HS-5 (cell line): ENCODE measurements at regions not wholly inside any gene's neighbourhood (a gene's known extent, or its start where the extent isn't known, plus 50 kb on each side); places are given as distances from the start of the nearest gene placed in this dataset.
"Not testable (repeated sequence)": the region's sequence is repeated elsewhere in the genome, so short reads cannot be mapped to it uniquely, and the experiment has no call there.

Experiments used
- DNase-seq: peaks from one replicate; pipeline ENCODE4 v3.0.0-alpha.2; 2012; ENCODE audit warnings: low read depth

DNA sequence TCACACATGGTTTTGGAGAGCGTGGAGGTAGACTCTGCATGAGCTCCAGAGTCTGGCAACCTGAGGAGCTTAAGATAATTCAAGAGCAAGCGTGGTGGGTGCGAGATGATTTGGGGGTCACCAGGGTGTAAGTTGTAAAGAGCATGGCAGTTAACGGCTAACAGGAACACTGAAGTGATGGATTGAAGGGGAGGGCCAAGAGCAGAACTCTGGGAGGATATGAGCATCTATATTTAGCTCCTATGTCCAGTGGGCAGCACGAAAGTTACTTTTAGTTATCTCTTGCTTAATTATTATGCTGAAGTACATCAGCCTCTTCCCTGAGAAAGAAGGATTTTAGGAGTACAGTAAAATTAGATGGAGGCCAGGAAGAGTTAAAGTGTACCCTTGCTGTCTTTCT lies 231.9 kb upstream of the HAND2 start:
- DNase-seq: no peak

DNA sequence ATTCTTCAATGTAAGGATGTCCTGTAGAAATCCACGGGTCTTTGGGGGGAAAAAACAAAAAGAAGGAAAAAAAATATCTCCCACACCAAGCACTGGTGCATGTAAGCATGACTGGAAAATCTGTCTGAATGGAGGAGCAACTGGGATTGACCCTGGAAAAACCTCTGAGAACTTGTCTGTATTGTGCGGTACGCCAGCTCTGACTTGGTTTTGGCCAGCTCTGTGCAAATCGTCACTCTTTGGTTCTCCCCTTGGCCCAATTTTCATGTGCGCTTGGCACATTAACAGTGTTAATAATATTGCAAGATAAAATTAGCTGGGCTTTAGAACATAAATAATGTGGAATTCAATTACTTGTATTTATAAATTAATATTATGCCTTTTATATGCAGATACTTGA lies 231.2 kb upstream of the HAND2 start:
- DNase-seq: no peak

DNA sequence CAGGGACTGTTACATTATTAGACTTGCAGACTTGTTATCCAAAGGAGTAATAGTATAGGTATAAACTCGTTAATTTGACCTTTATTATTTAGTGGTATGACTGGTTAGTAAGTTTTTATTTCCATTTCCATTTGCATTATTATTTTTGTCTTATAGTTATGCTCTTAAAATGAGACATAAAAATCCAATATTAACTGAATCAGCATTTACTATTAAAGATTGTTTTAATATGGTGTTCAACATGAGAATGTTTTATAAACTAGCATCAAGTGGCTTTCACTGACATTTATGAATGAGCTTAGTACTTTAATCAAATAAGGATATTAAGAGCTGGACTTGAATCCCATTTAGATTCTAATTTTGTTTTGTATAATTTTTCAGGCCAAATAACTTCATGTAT lies 228.1 kb upstream of the HAND2 start:
- DNase-seq: no peak

DNA sequence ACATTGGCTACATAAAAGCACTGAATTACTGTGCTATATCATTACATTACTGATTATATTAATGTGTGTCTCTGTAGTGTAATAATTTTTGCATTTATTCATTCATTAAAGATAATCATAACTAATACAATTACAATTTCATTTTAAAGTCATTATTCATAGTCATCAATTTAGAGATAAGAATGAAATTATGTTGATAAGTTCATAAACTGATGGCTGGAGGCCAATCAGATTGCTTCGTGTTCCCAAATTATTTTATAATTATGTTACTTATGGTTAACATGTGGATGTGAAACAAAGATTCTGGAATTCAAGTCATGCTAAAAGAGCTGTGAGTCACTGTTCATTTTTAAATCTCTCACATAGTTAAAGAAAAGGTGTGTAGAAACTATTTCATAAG lies 223.4 kb upstream of the HAND2 start:
- no peak for DNase-seq

DNA sequence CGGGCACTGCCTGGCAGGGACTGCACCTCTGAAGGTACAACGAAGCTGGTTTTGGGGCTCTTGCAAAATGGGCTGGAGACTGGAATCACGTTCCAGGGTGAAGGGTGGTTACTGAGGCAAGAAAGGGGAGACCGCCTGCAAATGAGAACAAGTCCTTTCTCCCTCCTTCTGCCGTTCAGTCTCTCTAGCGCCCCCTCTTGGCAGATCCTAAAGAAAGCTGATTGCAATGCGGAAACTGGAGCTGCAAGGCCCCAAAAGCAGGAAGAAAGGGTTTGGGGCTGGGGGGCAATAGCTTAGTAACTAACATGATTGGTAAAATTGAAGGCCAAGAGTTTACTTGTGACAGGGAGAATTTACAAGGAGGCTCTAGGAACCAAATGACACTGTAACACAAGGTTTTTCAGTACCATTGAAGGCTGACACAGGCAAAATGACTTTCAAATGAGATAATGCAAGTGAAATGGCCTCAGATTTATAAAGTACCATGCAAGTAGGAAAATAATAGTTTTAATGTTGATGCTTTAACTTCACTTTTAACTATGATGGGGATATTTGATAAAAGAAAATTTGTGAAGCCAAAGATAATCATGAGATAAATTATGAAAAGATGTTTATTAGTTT lies 222.7 kb upstream of the HAND2 start:
- DNase-seq: no peak

DNA sequence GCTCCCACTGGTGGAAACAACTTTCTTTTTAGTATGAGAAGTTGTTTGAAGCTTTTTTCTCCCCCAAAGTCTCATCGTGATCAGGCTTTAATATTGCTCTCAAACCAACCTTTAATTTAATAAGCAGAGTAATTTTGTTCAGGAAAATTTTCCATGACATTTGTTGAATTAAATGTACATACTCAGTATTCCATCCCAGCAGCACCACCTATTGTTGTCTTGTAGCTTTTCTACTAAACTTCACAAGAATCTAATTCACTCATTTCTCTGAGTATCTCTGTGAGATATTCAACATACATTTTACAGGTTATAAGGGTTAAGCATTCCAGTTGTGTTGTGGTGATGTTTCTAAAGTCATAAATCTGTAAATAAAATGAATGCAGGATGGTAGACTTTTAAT lies 218.3 kb upstream of the HAND2 start:
- no peak for DNase-seq

DNA sequence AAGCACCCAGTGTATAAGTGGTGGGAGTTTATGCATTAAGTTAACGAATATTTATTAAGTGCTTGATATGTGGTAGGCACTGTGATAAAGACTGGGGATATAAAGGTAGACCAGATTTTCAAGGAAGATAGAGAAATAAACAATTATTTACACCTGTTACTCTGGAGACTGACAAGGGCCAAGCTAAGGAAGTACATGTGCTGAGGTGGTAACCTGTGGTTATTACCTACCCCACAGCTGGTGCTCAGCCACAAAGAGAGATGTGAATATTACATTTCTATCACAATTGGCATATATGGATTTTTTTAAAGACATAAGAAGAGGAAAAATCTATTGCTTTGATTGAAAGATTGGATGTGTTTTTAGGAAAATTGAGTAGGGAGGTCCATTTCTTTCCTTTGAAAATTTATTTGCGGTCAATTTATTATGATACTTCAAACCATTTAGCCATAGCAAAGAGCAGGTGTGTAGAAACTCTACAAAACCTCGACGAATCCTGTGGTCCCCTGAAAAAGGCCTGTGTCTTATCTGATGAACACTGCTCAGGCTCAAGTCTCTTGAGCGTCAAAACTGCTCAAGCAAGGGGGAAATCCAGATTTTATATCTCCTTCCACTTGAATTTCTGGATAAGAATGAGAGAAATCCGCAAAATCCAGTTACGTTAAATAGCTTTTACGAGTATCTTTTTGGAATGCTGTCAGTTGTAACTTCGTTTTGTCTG lies 217.7 kb upstream of the HAND2 start:
- no peak for DNase-seq

DNA sequence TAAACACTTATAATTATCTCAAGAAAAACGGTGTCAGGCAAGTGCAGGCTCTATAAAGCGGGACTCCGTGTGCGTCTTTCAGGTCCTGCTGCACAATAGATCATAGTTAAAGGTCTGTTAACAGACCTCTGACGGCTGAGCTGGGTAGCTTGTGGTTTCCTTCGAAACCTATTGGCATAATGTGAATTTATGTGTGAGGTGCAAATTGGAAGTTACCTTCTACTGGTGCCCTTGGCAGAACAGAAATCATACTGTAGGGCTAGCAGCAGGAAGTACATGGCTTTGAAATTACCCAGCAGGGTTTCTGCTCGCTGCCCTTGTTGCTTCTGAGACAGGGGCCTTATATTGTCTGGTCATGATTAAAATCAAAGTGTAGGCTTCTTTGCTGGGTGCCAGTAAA lies 216.4 kb upstream of the HAND2 start:
- DNase-seq: no peak

DNA sequence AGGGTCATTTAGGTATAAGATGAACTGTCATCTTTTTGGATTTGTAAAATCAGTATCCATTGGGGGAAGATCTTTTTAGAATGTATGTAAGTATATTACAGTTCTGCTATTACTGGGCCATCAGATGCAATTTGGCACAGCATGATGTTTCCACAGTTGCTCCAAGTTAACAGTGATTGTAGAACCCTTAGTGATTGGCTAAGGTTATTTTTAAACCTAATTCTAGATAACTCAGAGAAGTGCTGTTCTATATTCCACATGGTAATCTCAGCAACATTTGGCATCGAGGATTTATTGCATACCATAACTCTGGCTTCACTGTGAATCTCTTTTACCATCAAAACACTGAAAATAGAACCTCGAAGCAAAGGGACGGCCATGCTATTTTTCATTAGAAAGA lies 215.7 kb upstream of the HAND2 start:
- no peak for DNase-seq

DNA sequence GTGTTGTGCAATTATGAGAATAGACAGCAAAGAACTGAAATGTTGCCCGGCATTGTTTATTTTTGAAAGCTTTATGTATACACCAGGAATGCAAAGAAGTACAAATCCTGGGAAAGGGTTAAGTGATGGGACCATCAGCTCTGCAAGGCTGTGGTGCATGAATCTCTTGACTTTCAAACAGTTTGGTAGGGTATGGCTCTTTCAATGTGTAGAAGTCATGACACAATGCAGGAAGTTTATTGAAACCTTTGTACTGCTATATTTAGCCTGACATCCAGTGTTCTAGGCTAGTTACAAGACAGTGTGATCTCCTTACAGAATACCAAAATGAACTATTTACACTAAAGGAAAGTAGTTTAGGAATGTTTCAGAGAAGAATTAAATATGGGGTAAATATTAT lies 206.8 kb upstream of the HAND2 start:
- DNase-seq: no peak

DNA sequence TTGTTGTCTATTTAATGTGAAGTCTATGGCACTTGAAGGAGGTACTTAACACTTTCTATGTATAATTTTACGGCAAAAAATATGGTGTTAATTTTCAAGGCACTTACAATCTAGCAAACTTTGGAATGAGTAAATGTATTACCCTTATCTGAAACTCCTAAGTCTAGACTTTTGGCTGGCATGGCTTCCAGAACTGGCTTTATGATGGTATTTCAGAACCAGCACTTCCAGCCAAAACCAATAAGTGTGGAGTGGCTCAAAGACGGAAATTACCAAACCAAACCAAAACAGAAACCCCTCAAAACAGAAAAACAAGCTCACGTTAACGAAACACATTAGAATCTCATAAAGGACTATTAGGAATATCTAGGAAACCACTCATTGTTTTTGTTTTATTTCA lies 205.6 kb upstream of the HAND2 start:
- DNase-seq: no peak

DNA sequence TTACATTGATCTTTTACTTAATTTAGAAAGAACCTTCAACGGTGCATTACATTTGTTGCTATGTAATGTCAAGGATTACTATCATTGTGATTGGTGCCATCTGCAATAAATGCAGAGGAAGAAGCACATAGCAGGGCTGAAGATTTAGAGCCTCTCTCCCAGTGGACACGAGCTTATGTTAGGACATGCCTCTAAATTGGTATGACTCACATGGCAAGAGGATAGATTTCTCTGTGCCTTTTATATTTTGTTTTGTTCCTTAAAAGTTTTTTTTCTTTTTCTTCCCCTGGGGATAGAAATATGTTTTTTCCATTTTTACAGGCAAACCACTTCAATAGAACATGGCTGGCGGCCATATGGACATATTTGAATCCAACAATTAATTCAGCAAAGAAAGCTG lies 205.0 kb upstream of the HAND2 start:
- DNase-seq: no peak

DNA sequence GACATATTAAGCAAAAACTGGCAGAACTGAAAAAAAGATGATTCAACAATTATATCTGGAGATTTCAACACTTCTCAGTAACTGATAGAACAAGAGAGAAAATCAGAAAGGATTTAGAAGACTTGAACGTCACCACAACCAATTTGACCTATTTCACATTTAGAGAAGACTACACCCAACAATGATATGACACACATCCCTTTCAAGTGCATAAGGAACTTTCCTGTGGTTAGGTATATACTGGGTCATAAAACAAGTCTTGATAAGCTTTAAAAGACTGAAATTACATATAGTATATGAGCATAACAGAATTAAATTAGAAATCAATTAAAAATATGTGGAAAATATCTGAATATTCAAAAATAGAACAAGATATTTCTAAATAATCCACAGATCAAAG lies 201.2 kb upstream of the HAND2 start:
- no peak for DNase-seq

DNA sequence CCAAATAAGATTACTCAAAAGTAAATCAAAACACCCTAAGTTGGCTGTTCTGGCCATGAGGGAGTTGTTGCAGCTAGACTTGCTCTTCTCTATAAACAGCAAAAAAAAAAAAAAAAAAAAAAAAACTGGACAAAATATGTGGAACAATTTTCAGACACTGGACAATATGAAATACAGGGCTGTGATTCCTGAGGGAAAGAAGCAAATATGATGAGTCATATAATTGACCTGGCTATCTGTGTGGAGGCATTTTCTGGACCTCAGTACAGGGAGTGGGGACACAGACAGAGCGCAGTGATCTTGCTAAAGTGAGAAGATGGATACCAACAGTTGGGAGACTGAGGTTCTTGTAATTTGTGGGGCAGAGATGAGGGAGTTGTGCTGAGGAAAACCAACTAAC lies 192.0 kb upstream of the HAND2 start:
- no peak for DNase-seq

DNA sequence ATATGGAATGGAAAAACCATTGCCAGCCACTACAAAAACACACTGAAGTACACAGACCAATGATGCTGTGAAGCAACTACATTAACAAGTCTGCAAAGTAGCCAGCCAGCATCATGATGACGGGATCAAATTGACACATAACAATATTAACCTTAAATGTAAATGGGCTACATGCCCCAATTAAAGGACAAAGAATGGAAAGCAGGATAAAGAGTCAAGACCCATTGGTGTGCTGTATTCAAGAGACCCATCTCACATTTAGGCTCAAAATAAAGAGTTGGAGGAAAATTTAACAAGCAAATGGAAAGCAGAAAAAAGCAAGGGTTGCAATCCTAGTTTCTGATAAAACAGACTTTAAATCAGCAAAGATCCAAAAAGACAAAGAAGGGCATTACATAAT lies 188.5 kb upstream of the HAND2 start:
- not testable (repeated sequence) for DNase-seq

DNA sequence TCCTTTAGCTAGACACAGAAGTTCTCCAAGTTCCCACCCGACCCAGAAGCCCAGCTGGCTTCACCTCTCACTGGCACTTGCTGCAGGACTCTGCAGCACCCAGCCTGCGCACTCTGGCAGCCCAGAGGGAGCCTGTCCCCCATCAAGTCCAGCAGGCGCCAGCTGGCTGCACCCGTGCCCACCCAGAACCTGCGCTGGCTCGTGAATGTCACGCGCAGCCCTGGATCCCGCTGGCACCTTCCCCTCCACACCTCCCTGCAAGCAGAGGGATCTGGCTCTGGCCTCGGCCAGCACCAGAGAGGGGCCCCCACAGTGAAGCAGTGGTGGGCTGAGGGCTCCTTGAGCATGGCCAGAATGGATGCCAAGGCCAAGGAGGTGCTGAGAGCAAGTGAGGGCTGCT lies 187.6 kb upstream of the HAND2 start:
- no peak for DNase-seq

DNA sequence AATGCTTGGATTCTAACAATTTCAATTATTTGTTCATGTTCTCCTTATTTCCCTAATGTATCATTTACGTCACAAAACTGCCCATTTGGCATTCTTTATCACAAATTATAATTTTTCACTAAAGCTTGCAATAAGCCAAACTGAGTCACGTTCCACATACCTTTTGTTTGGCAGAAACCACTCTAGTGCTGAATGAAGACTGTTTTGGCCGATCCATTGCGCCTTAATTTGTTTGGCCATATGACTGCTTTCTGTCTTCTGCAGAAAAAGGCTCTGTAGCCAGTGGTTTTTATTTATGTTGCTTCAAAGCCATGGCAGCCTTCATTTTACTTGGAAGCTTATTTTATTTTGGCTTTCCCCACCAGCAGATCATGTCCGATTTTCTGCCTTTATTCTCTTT lies 184.4 kb upstream of the HAND2 start:
- DNase-seq: no peak

DNA sequence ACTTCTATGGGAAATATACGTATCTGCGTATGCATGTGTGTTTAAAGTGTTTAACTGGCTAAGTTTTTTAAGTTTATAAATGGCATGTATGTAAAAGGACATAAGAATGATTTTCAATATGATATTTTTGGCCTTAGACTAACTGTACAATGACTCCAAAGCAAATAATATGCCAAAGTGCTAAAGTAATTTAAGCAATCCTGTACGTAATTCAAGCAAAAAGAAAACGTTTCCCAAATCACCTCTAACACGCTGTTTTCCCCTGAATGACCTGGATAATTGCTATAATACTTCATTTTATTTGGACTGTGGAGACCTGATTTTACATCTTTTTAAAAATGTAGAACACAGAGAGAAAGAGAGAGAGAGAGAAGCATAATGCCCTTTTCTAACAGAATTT lies 183.0 kb upstream of the HAND2 start:
- no peak for DNase-seq

DNA sequence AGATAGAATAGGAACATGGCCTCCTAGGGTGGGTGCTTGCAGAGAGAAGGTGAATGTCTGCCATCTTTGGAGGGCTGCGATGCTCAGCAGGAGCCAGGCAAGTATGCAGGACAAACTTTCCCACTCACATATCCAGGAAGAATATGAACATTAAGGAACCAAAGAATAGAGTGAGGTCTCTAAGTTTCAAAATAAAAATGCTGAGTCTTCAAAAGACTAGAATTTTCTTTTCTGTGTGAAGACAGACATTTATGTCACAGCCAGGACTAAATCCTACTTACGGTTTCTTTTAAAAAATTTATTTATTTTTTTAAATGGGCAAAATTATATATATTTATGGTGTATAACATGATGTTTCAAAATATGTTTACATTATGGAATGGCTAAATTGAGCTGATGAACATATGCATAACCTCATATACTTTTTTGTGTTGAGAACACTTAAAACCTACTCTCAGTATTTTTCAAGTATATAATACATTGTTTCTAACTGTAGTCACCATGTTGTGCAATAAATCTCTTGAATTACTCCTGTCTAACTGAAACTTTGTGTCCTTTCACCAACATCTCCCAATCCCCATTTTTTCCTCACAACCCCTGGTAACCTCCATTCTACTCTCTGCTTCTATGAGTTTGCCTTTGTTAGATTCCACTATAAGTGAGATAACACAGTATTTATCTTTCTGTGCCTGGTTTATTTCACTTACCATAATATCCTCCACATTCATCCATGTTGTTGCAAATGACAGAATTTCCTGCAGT lies 177.8 kb upstream of the HAND2 start:
- DNase-seq: no peak

DNA sequence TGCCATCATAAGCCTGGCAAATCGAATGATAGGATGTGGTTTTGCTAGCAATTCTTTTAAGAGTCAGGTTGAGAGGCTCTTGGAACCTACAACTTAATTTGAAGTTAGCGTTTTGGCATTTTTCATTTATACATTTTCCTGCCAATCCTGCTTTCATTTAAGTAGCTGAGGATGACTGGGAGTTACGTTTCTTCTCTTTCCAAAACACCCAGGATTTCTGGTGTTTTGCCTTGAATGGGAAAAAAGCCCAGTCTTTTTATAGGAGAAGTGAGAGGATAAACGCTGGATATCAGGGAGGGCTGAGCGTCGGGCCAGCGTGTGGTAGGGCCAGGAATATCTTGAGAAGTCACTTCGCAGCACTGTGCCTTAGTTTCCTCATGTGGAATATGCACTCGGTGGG lies 174.2 kb upstream of the HAND2 start:
- DNase-seq: no peak

DNA sequence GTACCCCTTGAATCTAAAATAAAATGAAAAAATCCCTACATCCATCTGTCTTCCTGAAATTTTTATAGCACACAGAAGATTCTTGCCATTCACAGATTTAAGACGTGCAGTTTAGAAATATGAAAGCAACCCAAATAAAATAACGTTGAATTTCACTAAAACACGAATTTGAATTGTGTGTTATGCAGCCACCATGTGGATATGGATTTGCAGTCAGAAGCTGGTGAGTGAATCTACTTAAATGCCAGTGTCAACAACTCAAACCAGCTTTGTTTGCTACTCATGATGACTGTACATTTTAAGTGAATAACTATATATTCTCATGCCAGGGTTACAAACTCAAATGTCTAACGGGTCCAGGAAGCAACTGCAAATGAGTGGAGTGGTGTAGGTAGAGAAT lies 173.0 kb upstream of the HAND2 start:
- no peak for DNase-seq

DNA sequence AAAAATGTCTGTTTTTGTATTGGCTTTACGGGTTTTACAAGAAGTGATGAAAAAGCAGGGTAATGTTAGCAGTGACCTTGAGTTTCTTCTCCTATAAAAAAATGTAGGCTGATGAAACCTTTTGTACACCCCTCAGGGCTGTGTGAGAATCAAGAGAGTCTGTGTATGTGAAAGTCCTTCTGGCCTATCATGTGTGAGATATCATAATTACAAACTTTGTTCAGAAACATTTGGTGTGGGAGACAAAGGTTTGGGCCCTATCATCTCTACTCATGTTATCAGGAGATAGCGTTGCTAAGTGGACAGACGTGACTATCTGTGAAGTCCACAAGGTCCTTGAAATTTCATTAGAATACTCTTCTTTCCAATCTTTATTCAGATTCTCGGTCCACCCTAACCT lies 170.6 kb upstream of the HAND2 start:
- DNase-seq: no peak

DNA sequence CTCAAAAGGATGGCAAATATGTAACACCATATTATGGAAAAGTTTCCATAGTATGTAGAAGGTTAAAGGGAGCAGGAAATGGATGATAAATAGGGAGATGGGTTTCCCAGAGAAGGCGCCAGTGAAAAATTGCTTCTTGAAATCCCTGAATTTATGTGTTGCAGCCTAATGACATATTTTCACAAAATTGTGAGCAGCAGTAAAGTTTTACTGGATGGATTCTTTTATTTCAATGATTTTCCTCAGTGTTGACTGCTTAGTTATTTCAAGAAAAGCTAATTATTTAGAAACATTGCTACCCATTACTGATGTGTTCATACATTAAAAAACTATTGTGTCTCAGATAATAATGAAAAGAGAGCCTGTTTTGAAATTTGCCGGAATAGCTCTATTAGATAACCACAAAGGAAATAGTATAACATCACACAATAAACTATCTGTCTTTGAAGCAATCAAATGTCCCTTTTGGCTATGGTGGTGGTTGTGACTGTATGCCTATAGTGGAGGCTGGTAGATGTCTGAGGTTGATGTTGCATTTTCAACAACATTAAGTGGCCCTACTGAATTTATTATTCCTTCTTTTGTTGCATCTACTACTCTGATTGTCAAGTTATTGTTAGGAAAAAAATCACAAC lies 169.9 kb upstream of the HAND2 start:
- no peak for DNase-seq
